Gastrocnemius medialis (tissue), 4 donors: ENCODE measurements at regions not wholly inside any gene's neighbourhood (a gene's known extent, or its start where the extent isn't known, plus 50 kb on each side); places are given as distances from the start of the nearest gene placed in this dataset.

ENCODE experiments used
- ATAC-seq, 2 donors: fragments of 150-250 bp; one replicate each; pipeline ENCODE4 v1.9.1; 2016
- DNase-seq, 2 donors: peaks; one replicate each; pipeline ENCODE4 v3.0.0-alpha.2; 2019
- H3K27ac ChIP-seq, 4 donors: fragments of 200-600 bp; sonication (generic); 1 replicate in 1 of 4; 2 replicates in 3 of 4; pipeline ENCODE4 v1.5.1; 2016 to 2018; ENCODE audit warnings: mild to moderate bottlenecking in 2 of 4, moderate library complexity in 1 of 4
- H3K27me3 ChIP-seq, 3 donors: fragments of 200-600 bp; sonication (generic) in 2 of 3; 1 replicate in 1 of 3; 2 replicates in 2 of 3; pipeline versions ENCODE4 v1.5.1 to v1.6.0; 2016 to 2019; ENCODE audit warnings: mild to moderate bottlenecking in 1 of 3, moderate library complexity in 1 of 3
- H3K36me3 ChIP-seq, 2 donors: fragments of 200-600 bp; sonication (generic) in 1 of 2; one replicate each; pipeline ENCODE4 v1.5.1; 2017 to 2018
- H3K4me1 ChIP-seq, 2 donors: fragments of 200-600 bp; sonication (generic) in 1 of 2; one replicate each; pipeline ENCODE4 v1.5.1; 2016 to 2017; ENCODE audit warnings: mild to moderate bottlenecking in 2 of 2
- H3K4me3 ChIP-seq, 4 donors: fragments of 200-600 bp; sonication (generic) in 3 of 4; 1 replicate in 1 of 4; 2 replicates in 3 of 4; pipeline ENCODE4 v1.5.1; 2016 to 2019; ENCODE audit warnings: mild to moderate bottlenecking in 2 of 4
- H3K9me3 ChIP-seq, 3 donors: fragments of 200-600 bp; sonication (generic) in 2 of 3; 1 replicate in 1 of 3; 2 replicates in 2 of 3; pipeline ENCODE4 v1.5.1; 2016 to 2019
- CTCF ChIP-seq, 5 experiments: fragments of 450-650 bp in 3 of 5; fragments of 200-600 bp in 2 of 5; sonication (generic) in 2 of 5; IDR thresholded peaks in 4 of 5; conservative IDR thresholded peaks in 1 of 5; 1 replicate in 4 of 5; 2 replicates in 1 of 5; pipeline ENCODE4 v1.5.1; 2016 to 2019; ENCODE audit warnings: antibody characterized with exemption in 5 of 5, mild to moderate bottlenecking in 3 of 5, moderate library complexity in 3 of 5
- POLR2A ChIP-seq, 2 donors: fragments of 450-650 bp; IDR thresholded peaks; one replicate each; pipeline ENCODE4 v1.6.1; 2017; ENCODE audit warnings: antibody characterized with exemption in 2 of 2, mild to moderate bottlenecking in 2 of 2, moderate library complexity in 2 of 2
- in situ Hi-C, 4 donors: fragments of 200-750 bp; cut with MboI; loops; one replicate each; pipeline versions ENCODE4 v1.15.0 to v1.8.0; 2017; ENCODE audit warnings: low sequenced_read_pairs in 4 of 4
- intact Hi-C: fragments of 100-400 bp; cut with DNase I; formaldehyde crosslinking; loops from one replicate; pipeline ENCODE4 v1.15.1; 2023; ENCODE audit warnings: low total_unique reads

GRCh38 chr3:127473244-127474024 lies 117.1 kb downstream of the TPRA1 start:
- no peak for DNase-seq
- Histone ChIP-seq H3K9me3 (no peaks in the 10 kb centered on the region), H3K4me1 (no peaks in the 10 kb centered on the region), H3K4me3 (no peak overlapping the region), H3K36me3 (no peaks in the 10 kb centered on the region), H3K27ac (no peak overlapping the region), H3K27me3 (no peaks in the 10 kb centered on the region)
- in situ Hi-C loops, result loop anchor here in 1 of 4 donors (25.0 kb wide), 1 partner anchor 711 kb away; no protein-coding TSS in a partner anchor
- intact Hi-C loops, result no loop called here
- no peak for TF ChIP-seq POLR2A (IDR thresholded peaks at IDR 0.05)
- TF ChIP-seq CTCF (IDR thresholded peaks at IDR 0.05 in 4 of 5, conservative IDR thresholded peaks at IDR 0.05 in 1 of 5), result no peak
- ATAC-seq, result no peak

- DNase-seq (no peak), ATAC-seq (no peak)
- Histone ChIP-seq H3K9me3 (no peaks in the 10 kb centered on the region), H3K27me3 (no peaks in the 10 kb centered on the region), H3K36me3 (no peaks in the 10 kb centered on the region), H3K4me1 (no peaks in the 10 kb centered on the region), H3K4me3 (no peak overlapping the region), H3K27ac (no peak overlapping the region)
- intact Hi-C loops (no loop called here), in situ Hi-C loops (loop anchor here in 1 of 4 donors (25.0 kb wide), 1 partner anchor 710 kb away; no protein-coding TSS in a partner anchor)
- TF ChIP-seq POLR2A (IDR thresholded peaks at IDR 0.05) (no peak), CTCF (IDR thresholded peaks at IDR 0.05 in 4 of 5, conservative IDR thresholded peaks at IDR 0.05 in 1 of 5) (no peak)
Observed at GRCh38 chr3:127472506-127472905, 118.0 kb downstream of the TPRA1 start.

GRCh38 chr3:127471142-127471541 lies 119.4 kb downstream of the TPRA1 start:
- in situ Hi-C loops, result loop anchor here in 1 of 4 donors (25.0 kb wide), 1 partner anchor 709 kb away; no protein-coding TSS in a partner anchor

GRCh38 chr3:127469760-127470159 lies 120.8 kb downstream of the TPRA1 start:
- Histone ChIP-seq H3K27me3 (no peaks in the 10 kb centered on the region), H3K36me3 (no peaks in the 10 kb centered on the region), H3K4me3 (no peak overlapping the region), H3K27ac (no peak overlapping the region), H3K4me1 (no peaks in the 10 kb centered on the region), H3K9me3 (no peaks in the 10 kb centered on the region)
- DNase-seq (no peak), ATAC-seq (no peak)
- TF ChIP-seq POLR2A (IDR thresholded peaks at IDR 0.05) (no peak), CTCF (IDR thresholded peaks at IDR 0.05 in 4 of 5, conservative IDR thresholded peaks at IDR 0.05 in 1 of 5) (no peak)
- in situ Hi-C loops (loop anchor here in 1 of 4 donors (25.0 kb wide), 1 partner anchor 707 kb away; no protein-coding TSS in a partner anchor), intact Hi-C loops (no loop called here)

More at GRCh38 chr3:127471142-127471541, 119.4 kb downstream of the TPRA1 start:
- TF ChIP-seq POLR2A (IDR thresholded peaks at IDR 0.05), result no peak
- no peak for TF ChIP-seq CTCF (IDR thresholded peaks at IDR 0.05 in 4 of 5, conservative IDR thresholded peaks at IDR 0.05 in 1 of 5)
- H3K36me3 ChIP-seq, result no peaks in the 10 kb centered on the region
- intact Hi-C loops, result no loop called here
- ATAC-seq (no peak), DNase-seq (no peak)
- no peak overlapping the region for H3K4me3 ChIP-seq
- no peaks in the 10 kb centered on the region for H3K27me3 ChIP-seq
- no peaks in the 10 kb centered on the region for H3K9me3 ChIP-seq
- no peak overlapping the region for H3K27ac ChIP-seq
- no peaks in the 10 kb centered on the region for H3K4me1 ChIP-seq
